ENCODE measurements at regions not wholly inside any gene's neighbourhood (a gene's known extent, or its start where the extent isn't known, plus 50 kb on each side); places are given as distances from the start of the nearest gene placed in this dataset.

DNA sequence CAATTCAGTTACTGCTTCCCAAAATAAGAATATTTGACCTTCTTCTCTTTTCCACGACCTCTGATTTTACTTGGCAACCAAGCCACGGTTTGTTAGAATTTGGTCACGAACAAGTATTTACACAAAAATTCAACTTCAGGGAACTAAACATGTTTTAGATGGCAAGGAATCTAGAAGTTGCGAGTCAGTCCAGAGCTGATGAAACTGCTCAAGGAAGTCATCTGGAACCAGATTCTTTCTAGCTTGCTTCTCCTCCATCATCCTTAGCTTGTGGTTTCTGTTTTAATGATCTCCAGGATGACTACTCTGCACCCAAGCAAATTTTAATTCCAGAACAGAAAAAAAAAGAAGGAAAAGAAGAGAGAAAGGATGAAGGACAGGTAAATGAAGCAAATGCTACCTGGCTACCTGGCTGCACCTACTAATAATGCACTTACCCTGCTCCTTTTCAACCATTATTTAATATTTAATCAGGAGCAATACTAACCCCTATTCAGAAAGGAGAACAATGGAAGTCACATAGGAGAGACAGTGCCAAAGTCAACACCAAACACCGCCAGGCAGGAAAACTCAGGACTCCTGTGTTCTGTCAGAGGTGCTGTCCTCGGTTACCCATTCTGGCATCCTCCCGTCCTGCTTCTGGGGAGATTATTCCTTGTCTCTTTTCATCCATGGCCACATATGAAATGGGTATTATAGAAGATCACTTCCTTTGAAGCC lies 54.2 kb upstream of the RGS7 start:
- TF ChIP-seq, protein P1, sequence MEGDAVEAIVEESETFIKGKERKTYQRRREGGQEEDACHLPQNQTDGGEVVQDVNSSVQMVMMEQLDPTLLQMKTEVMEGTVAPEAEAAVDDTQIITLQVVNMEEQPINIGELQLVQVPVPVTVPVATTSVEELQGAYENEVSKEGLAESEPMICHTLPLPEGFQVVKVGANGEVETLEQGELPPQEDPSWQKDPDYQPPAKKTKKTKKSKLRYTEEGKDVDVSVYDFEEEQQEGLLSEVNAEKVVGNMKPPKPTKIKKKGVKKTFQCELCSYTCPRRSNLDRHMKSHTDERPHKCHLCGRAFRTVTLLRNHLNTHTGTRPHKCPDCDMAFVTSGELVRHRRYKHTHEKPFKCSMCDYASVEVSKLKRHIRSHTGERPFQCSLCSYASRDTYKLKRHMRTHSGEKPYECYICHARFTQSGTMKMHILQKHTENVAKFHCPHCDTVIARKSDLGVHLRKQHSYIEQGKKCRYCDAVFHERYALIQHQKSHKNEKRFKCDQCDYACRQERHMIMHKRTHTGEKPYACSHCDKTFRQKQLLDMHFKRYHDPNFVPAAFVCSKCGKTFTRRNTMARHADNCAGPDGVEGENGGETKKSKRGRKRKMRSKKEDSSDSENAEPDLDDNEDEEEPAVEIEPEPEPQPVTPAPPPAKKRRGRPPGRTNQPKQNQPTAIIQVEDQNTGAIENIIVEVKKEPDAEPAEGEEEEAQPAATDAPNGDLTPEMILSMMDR (IDR thresholded peaks at IDR 0.05) = no peak
- TF ChIP-seq POLR2AphosphoS5 (IDR thresholded peaks at IDR 0.05; ENCODE audit: low read depth, low read length) = no peak
- TF ChIP-seq REST (IDR thresholded peaks at IDR 0.05; ENCODE audit: insufficient read depth in 1 of 2, low read depth in 2 of 2, low read length in 1 of 2) = no peak

Data from Panc1 (cell line).